ENCODE measurements at regions not wholly inside any gene's neighbourhood (a gene's known extent, or its start where the extent isn't known, plus 50 kb on each side); places are given as distances from the start of the nearest gene placed in this dataset.

GRCh38 chr2:16442971-16443370 lies 222.7 kb downstream of the CYRIA start:
- TF ChIP-seq CTCF (IDR thresholded peaks at IDR 0.05) = no peak
- no peak for TF ChIP-seq POLR2A (IDR thresholded peaks at IDR 0.05)
- no peak for TF ChIP-seq EP300 (IDR thresholded peaks at IDR 0.05)

Data from sigmoid colon (tissue), 4 donors.